ENCODE measurements at regions not wholly inside any gene's neighbourhood (a gene's known extent, or its start where the extent isn't known, plus 50 kb on each side); places are given as distances from the start of the nearest gene placed in this dataset.

GRCh38 chr2:66813525-66813924, 378.6 kb downstream of the MEIS1 start:
- Histone ChIP-seq H2AFZ (ENCODE audit: low read depth, low read length) (no peak overlapping the region), H3K9me2 (ENCODE audit: insufficient read depth, low read length) (no peaks in the 10 kb centered on the region), H3K9me3 (ENCODE audit: low read length) (no peaks in the 10 kb centered on the region), H4K20me1 (ENCODE audit: insufficient read depth) (no peaks in the 10 kb centered on the region), H3K36me3 (ENCODE audit: insufficient read depth, low read length) (no peaks in the 10 kb centered on the region), H3K27ac (ENCODE audit: low read length) (no peak overlapping the region), H3K79me2 (replicated peaks; ENCODE audit: insufficient read depth, low read length) (no peaks in the 10 kb centered on the region), H3F3A (ENCODE audit: insufficient read depth, low read length, poor library complexity, severe bottlenecking) (no peaks in the 10 kb centered on the region), H3K4me3 (ENCODE audit: low read length) (no peak overlapping the region), H3K27me3 (ENCODE audit: insufficient read depth, low read depth, low read length) (no peaks in the 10 kb centered on the region), H3K9ac (ENCODE audit: low read length) (no peak overlapping the region), H3K4me2 (ENCODE audit: low read length) (no peak overlapping the region)
- TF ChIP-seq SMC3 (conservative IDR thresholded peaks at IDR 0.05; ENCODE audit: poor library complexity) (no peak), TAF1 (IDR thresholded peaks at IDR 0.05; ENCODE audit: low read depth) (no peak), EP300 (conservative IDR thresholded peaks at IDR 0.05; ENCODE audit: poor library complexity, severe bottlenecking) (no peak), CTCF (IDR thresholded peaks at IDR 0.05; ENCODE audit: poor library complexity, severe bottlenecking) (no peak), POLR2AphosphoS5 (IDR thresholded peaks at IDR 0.05) (no peak), REST (IDR thresholded peaks at IDR 0.05; ENCODE audit: borderline replicate concordance) (no peak), RAD21 (conservative IDR thresholded peaks at IDR 0.05) (no peak), MXI1 (conservative IDR thresholded peaks at IDR 0.05; ENCODE audit: poor library complexity, severe bottlenecking) (no peak), EZH2 (IDR thresholded peaks at IDR 0.05; ENCODE audit: borderline replicate concordance, insufficient read depth, low read length, poor library complexity, severe bottlenecking) (no peak)

GRCh38 chr2:66813976-66814375, 379.1 kb downstream of the MEIS1 start:
- Histone ChIP-seq H3K36me3 (ENCODE audit: insufficient read depth, low read length) (no peaks in the 10 kb centered on the region), H2AFZ (ENCODE audit: low read depth, low read length) (no peak overlapping the region), H3F3A (ENCODE audit: insufficient read depth, low read length, poor library complexity, severe bottlenecking) (no peaks in the 10 kb centered on the region), H4K20me1 (ENCODE audit: insufficient read depth) (no peaks in the 10 kb centered on the region), H3K9me3 (ENCODE audit: low read length) (no peaks in the 10 kb centered on the region), H3K9me2 (ENCODE audit: insufficient read depth, low read length) (no peaks in the 10 kb centered on the region), H3K79me2 (replicated peaks; ENCODE audit: insufficient read depth, low read length) (no peaks in the 10 kb centered on the region), H3K27ac (ENCODE audit: low read length) (no peak overlapping the region), H3K4me2 (ENCODE audit: low read length) (no peak overlapping the region), H3K4me3 (ENCODE audit: low read length) (no peak overlapping the region), H3K9ac (ENCODE audit: low read length) (no peak overlapping the region), H3K27me3 (ENCODE audit: insufficient read depth, low read depth, low read length) (no peaks in the 10 kb centered on the region)
- TF ChIP-seq POLR2AphosphoS5 (IDR thresholded peaks at IDR 0.05): no peak
- TF ChIP-seq CTCF (IDR thresholded peaks at IDR 0.05; ENCODE audit: poor library complexity, severe bottlenecking): no peak
- no peak for TF ChIP-seq SMC3 (conservative IDR thresholded peaks at IDR 0.05; ENCODE audit: poor library complexity)
- no peak for TF ChIP-seq RAD21 (conservative IDR thresholded peaks at IDR 0.05)
- TF ChIP-seq TAF1 (IDR thresholded peaks at IDR 0.05; ENCODE audit: low read depth): no peak
- TF ChIP-seq EZH2 (IDR thresholded peaks at IDR 0.05; ENCODE audit: borderline replicate concordance, insufficient read depth, low read length, poor library complexity, severe bottlenecking): no peak
- TF ChIP-seq EP300 (conservative IDR thresholded peaks at IDR 0.05; ENCODE audit: poor library complexity, severe bottlenecking): no peak
- TF ChIP-seq MXI1 (conservative IDR thresholded peaks at IDR 0.05; ENCODE audit: poor library complexity, severe bottlenecking): no peak
